SW480 (cell line): ENCODE measurements at regions not wholly inside any gene's neighbourhood (a gene's known extent, or its start where the extent isn't known, plus 50 kb on each side); places are given as distances from the start of the nearest gene placed in this dataset.
"Not testable (repeated sequence)": the region's sequence is repeated elsewhere in the genome, so short reads cannot be mapped to it uniquely, and the experiment has no call there.

ENCODE experiments used
- DNase-seq: peaks from one replicate; pipeline ENCODE4 v3.0.0-alpha.2; 2016; ENCODE audit warnings: low spot score

DNA sequence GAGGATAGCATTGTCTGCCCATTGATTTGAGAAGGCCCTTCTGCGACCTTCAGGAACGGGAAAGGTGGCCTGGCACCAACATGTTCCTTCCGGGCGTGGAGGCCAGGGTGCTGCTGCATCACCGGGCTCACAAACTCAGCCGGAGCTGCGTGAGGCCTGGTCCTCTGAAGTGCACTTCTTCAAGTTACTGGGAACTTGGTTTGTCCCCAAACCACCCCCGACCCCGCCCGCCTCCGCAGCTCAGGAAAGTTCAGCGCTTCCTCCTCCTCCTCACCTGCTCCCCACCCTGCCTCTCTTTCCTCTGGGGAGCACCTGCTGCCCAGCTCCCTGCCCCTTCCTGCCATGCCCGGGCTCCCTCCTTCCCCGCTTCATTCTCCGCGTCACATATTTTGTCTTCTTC lies 116.0 kb upstream of the LRPAP1 start:
- no peak for DNase-seq

DNA sequence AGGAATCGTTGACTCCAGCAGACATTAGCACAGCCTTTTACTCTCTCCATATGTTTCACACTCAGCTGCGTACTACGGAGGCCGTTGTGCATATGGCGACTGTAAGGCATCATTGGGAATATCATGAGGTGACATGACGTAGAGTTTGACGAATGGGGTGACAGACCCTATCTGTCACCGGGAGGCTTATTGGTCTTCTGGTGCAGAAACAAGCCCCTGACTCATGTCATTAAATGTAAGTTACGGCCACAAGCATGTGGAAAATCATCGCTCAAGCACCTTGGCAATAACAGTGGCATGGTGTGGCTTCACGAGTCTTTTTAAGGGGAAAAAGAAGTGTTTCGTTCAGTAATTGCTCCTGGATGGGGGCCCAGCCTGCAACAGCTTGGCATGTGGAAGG lies 115.2 kb upstream of the LRPAP1 start:
- DNase-seq: no peak

DNA sequence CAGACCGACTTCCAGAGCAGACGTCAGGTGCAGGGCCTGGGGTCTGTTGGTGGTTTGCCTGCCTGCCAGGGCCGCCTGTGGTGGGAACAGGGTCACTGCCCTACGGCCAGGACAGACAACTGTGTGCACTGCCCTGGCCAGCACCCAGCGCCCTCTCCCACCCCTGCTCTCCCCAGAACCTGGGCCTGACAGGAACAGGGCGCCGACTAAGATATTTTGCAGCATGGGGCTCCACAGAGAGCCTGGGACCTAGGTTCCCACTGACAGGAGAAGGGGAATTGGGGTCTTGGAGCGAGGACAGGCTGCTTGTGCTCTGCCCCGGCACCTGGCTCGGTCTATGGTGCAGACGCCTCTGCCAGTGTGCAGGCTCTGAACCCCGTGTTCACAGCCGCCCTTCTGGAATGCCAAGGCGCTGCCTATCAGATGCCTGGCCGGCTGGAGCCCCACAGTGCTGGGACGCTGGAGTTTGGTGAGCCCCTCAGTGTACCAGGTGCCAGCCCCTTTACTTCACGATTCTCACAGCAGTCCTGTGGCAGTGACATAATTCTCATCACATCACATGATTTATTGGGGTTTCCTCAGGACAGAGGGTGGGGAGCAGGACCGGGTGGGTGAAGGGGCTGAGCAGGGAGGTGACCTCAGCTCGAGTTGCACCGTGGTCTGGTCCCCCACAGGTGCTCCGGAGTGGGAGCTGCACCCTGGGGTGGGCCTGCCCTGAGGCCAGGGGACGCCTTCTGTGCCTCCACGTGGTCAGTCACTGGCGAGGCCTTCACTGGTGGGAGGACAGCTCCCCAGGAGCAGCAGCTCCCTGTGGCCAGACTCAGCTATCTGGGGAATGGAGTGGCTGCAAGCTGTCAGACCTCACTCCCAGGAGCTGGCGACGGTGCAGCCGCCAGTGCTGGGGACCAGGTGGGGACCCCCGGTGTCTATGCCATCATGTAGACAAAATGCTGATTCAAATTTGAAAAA lies 113.8 kb upstream of the LRPAP1 start:
- no peak for DNase-seq

DNA sequence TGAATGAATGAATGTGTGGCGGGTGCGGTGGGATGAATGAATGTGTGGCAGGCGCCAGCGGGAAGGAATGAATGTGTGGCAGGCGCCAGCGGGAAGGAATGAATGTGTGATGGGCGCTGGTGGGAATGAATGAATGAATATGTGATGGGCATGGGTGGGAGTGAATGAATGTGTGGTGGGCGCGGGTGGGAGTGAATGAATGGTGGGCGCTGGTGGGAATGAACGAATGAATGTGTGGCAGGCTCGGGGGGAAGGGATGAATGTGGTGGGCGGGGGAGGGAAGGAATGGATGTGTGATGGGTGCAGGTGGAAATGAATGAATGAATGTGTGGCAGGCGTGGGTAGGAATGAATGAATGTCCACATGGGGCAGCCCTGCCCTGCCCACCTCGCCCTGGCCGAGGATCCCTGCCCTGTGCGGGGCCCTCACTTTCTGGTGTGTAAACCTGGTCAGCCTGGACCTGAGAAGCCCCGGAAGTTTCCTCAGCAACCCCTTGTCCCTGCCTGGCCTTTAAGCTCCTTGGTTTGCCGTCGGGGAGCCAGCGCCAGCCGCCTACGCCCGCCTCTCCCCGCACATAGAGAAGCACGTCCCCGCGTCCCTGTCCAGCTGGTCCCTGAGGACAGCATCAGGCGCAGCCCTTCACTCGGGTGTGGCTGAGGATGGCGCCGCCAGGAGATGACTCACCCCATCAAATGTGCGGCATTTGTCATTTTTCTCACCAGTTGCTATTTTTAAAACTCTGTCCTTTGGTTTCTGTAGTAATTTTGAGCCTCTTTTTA lies 112.8 kb upstream of the LRPAP1 start:
- peak; percentile 52 for DNase-seq

DNA sequence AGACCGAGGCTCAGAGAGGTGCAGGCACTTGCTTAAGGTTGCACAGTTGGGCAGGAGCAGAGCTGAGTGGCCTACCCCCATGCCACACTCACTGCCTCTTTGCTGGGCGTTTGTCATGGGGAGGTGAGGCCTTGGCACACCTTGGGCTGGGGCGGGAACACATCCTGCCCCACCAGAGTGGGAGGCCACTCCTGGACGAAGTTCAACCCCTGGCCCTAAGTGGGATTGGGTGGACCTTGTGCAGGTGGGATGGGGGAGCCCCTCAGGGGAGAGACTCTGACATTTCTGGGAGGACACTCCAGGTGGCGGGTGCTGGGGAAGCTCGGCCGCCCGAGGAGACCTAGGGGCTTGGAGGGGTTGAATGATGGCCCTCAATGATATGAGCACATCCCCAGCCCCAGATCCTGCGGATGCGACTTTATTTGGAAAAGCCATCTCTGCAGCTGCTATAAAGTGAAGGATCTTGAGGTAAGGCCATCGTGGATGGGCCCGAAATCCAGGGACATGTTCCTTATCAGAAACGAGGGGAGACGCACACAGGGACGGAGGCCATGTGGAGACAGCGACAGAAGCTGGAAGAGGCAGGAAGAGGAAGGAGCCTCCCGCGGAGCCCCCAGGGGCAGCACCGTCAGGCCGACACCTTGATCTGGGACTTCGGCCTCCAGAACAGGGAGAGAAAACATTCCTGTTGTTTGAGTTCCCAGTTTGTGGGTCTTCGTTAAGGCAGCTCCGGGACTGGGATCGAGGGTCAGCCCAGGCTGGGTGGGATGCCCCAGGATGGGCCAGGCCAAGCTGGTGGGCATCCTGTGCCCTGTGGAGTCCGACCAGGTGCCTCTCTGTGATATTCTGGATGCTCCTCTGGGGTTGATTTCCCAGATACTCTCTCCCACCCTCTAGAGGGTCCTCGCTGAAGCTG lies 111.6 kb upstream of the LRPAP1 start:
- no peak for DNase-seq

DNA sequence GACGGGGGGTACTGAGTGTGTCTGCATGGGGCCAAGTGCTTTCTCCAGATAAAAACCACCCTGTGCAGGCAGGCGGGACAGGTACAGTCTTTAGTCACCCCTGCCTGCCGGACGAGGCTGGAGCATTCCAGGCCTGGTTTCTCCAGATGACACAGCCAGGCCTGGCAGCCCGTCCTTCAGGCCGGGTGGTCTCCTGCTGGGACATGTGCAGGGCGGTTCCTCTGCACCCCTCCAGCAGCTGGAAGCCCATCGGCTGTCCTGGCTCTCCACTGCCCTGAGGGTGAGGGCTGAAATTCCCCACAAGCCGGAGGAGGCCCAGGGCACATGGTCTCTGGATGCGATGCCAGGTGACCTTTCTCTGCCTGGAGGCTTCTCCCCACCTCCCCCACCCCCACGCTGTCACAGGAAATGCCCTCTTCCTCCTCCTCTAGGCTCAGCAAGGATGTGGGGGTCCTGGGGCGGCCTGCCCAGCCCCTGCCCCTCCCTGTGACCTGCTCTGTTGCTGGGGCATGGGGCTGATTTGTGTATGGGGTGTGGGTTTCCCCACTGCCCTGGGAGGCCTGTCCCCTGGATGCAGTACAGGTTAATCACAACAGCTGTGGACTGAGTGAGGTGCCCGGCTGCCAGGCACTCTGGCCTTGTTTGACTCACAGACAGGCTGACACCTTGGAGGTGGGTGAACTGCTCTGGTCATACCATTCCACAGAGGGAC lies 110.7 kb upstream of the LRPAP1 start:
- no peak for DNase-seq

DNA sequence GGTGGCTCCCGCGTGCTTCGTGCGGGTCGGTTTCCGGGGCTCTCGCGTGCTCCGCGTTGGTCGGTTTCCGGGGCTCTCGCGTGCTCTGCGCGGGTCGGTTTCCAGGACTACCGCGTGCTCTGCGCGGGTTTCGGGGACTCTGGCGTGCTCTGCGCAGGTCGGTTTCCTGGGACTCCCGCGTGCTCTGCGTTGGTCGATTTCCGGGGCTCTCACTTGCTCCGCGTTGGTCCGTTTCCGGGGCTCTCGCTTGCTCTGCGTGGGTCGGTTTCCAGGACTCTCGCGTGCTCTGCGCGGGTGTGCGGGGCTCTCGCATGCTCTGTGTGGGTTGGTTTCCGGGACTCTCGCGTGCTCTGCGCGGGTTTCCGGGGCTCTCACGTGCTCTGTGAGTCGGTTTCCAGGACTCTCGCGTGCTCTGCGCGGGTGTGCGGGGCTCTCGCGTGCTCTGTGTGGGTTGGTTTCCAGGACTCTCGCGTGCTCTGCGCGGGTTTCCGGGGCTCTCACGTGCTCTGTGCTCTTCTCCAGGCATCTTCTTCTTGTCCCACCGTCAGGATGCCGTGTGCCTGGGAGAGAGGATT lies 109.9 kb upstream of the LRPAP1 start:
- DNase-seq: no peak

DNA sequence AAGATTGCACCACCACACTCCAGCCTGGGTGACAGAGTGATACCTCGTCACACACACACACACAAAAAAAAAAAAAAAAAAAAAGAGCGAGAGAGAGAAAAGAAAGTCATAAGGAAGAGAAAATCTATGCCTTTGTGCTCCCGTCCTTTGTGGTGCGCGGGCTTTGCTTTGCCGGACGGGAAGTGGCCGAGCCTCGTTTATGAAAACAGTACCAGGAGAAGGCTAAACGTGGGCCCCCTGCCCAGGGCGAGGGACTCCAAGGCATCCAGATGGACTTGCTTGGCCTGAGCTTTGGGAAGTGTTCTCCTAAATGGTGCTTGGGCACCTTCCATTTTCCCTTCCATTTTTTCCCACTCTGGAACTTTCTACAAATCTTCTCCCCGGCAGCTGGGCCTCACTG lies 109.3 kb upstream of the LRPAP1 start:
- DNase-seq: no peak

DNA sequence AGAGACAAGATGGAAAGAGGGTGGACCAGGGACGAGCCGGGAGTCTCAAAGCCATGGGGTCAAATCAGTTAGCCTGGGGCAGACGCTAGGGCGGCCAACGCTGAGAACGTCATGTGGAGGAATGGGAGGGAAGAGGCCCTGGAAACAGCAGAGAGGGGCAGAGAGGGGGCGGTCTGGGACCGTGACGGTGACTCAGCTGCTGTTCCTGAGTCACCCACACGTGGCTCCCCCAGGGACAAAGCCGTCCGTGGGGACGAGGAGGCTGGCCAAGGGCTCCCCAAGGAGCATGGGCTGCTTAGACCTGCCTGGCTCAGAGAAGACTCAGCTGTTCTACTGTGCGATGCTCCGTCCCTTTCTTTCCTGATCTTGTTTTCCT lies 108.4 kb upstream of the LRPAP1 start:
- DNase-seq: no peak

DNA sequence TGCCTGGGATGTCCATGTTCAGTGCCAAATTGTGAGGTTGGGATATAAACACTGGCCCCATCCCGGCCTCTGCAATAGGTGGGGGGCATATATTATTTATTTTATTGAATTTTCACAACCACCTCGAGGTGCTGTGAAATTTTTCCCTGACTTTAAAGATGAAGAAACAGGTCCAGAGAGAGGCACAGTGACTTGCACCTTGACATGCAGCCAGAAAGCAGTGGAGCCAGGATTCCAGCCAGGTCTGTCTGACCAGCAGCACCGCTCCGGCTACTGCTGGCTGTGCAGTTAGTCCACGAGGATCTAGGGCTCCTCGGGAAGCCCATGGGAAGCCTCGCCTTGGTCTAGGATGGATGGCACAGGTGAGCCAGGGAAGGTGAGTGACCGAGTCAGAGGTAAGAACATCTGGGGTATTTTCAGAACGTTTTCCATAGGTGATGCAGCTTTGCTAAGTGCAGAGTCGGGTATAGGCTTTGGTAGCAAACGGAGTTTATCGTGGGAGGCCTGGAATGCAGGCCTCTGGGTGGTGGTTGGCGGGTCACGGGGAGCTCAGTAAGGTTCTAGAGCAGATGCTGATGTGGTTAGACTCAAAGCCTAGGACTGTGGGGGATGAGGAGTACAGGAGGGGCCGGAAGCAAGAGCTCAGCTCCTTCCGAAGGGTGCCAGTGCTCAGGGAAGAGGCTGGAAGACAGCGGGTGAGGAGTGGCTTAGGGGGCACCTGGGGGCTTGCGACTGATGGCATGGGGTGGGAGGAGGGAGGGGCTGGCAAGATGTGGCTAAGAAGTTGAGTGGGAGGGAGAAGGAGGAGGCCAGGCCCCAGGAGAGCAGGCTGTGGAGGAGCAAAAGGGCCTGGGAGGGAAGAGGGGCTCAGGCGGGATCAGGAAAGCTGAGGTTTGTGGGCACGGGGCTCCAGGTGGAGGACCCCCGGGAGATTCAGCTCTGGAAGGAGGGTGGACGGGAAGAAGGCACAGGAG lies 107.7 kb upstream of the LRPAP1 start:
- DNase-seq: no peak

DNA sequence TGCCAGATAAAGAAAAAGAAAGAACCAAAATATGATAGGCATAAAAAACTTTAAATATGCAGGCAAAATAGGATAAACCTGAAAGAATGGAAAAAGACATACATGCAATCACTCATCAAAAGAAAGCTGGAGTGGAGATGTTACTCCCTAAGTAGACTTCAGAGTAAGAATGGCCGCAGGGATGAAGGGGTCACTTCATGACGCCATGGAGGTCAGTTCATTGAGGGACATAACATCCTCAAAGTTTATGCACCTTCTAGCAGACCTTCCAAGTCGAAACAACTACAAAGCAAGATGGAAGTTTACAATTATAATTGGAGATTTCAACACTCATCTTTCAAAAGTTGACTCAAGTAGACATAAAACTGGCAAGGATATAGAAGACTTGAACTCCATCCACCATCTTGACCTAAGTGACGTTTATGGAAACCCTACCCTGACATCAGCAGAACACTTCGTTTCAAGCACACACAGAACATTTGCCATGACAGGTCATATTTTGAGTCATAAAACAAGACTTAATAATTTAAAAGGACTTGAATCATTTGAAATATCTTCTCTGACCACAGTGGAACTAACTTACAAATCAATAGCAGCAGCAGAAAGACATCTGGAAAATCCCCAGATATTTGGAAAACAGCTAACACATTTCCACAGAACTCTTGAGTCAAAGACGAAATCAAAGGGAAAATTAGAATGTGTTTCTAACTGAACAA lies 106.0 kb upstream of the LRPAP1 start:
- no peak for DNase-seq

DNA sequence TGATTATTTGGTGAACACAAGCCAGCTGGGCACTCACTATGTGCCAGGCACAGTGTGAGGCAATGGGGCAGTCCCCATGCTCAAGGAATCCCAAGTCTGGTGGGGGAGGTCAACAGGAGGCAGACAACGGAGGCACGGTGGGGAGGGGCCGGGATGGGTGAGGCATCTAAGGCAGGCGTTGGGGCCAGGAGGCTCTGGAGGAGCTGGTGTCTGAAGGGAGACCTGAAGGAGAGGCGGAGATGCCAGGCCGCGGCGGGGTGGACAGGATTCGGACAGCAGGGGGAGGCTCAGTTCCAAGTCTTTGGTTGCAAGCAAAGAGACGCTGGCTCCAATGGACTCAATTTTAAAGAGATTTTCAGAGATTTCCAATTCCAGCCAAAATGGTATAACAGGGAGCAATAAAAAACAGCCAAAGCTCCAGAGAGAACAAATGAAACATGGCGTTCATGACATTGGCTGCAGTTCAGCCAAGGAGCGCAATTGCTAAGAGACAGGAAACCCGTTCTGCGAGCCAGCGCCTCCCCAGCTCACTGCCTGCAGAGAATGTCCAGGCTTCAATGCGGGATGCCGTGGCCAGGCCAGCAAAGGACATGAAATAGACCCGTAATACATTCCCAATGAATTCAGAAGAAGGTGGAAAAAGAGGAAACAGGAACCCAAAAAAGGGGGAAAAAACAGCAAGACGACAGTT lies 105.2 kb upstream of the LRPAP1 start:
- no peak for DNase-seq

DNA sequence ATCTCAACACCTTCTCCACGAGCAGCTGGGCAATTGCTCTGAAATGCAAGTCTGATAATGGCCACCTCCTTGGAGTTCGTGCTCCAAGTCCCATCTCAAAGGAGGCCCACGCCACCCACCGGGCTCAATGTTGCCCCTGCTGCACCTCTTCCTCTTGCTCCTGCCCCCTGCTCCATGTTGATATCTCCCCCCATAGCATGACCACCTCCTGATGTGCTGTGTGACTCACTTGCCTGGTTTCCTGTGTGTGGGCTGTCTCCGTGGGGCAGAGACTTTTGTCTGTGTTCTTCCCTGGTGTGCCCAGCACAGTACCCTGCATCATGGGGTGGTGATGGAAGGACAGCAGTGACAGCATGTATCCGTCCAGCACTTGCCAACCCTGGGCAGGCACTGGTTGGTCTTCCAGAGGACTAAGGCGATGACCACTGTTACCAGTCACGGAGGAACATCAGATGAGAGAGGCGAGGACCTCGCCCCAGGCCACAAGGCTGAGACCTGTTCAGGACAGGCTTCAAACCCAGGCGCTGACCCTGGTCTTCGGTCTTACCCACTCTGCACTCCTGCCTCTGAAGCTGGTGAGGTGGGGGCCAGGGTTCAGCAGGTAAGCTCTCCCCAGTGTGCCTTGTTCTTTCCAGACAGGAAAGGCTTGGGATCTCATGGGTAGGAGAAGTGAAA lies 104.6 kb upstream of the LRPAP1 start:
- DNase-seq: no peak

DNA sequence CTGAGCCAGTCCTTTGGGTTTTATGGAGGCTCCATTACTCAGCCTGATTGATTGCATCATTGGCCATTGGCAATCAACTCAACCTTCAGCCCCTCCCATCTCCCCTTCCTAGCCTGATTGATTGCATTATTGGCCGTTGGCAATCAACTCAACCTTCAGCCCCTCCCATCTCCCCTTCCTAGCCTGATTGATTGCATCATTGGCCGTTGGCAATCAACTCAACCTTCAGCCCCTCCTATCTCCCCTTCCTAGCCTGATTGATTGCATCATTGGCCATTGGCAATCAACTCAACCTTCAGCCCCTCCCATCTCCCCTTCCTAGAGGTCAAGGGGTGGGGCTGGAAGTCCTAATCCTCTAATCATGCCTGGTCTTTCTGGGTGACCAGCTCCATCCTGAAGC lies 103.8 kb upstream of the LRPAP1 start:
- DNase-seq: not testable (repeated sequence)

DNA sequence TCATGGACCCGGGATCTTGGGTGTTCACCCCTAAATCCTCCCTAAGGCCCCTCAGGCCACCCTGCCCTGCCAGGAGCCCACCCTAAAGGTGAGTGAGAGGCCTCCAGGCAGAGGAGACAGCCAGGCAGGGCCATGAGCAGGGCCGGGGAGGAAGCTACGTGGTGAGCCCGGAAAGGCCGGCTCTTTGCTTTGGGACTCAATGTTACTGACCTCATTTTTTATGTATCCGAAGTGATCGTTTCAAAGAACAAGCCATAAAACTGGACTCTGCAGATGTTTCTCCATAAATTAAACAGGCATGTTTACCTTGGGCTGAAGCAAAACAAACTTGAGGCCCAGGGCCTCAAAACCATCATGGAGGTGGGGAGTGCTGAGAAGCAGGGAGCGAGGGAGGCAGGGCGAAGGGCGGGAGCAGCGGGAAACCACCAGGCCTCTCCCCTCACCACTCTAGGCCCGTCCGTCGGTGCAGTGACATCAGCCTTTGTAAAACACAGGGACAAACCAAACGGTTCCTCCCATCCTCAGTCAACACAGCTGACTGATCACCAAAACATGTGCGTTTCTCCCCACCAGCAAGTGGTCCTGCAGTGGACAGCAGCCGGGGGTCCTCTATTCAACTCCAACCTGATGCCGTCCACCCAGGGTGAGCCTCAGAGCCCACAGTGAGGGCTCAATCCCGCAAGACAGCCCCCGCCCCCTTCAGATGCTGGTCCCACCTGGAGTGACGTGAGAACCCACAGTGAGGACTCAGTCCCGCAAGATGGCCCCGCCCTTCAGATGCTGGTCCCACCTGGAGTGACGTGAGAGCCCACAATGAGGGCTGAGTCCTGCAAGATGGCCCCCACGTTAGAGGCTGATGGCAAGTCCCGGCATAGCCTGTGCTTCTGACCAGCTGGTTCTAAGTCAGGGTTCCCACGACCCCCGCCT lies 102.9 kb upstream of the LRPAP1 start:
- no peak for DNase-seq

DNA sequence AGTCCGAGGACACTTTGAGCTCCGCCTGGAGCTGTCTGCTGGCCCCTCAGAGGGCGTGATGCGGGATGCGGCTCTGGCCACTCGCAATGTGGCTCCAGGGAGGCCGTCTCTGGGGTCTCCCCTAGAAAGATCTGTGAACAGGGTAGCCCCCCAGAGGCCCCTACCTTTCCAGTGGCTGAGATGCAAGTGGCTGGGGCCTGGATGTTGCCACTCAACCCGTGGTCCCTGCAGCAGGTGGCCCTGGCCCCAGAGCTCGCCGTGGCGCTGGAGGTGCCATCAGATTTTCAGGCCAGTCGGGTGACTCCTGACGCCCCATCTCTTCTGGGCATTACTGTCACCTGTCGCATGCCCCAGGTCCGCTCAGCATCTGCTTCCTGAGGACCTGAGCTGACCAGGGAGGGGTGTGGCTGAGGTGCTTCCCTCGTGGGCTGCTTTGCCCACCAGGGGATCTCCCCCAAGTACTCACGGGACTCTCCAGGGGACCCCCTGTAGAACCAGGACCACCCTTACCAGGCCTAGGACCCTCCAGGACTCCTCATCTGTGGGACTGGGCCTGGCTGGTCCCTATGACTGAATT lies 102.1 kb upstream of the LRPAP1 start:
- DNase-seq: no peak

DNA sequence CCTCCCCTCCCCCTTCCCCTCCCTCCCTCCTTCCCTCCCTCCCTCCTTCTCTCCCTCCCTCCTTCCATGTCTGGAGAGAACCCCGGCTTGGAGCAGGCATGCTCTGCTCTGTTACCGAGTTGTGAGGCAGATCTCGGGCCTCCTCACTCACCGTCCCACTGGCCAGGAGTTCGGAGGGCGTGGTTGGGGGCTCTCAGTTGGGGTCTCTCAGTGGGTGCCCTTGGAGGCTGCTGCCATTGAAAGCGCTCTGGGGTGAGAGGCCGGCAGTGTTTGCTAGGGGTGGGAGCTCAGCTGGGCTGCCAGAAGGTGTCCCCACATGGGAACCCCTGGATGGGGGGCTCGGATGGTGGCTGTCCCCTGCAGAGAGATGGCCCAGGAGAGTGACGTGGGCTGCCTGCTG lies 101.1 kb upstream of the LRPAP1 start:
- DNase-seq: not testable (repeated sequence)
